ENCODE measurements at regions not wholly inside any gene's neighbourhood (a gene's known extent, or its start where the extent isn't known, plus 50 kb on each side); places are given as distances from the start of the nearest gene placed in this dataset.

GRCh38 chr11:15690320-15690719 is 575.6 kb downstream of the INSC start:
- Histone ChIP-seq H3K4me1 (ENCODE audit: insufficient read depth, low read length, poor library complexity, severe bottlenecking) (no peaks in the 10 kb centered on the region), H3K27ac (ENCODE audit: low read depth, low read length, poor library complexity, severe bottlenecking) (no peak overlapping the region), H3K36me3 (ENCODE audit: insufficient read depth, low read length, poor library complexity, severe bottlenecking) (no peaks in the 10 kb centered on the region), H3K4me3 (ENCODE audit: low read depth, low read length, poor library complexity, severe bottlenecking) (no peak overlapping the region), H3K9me3 (ENCODE audit: low read depth, low read length, poor library complexity, severe bottlenecking) (no peaks in the 10 kb centered on the region), H3K27me3 (replicated peaks; ENCODE audit: insufficient read depth, low read depth, low read length, poor library complexity) (no peaks in the 10 kb centered on the region)
- TF ChIP-seq CTCF (conservative IDR thresholded peaks at IDR 0.05; ENCODE audit: low read depth, low read length) (no peak), EZH2 (IDR thresholded peaks at IDR 0.05; ENCODE audit: borderline replicate concordance, low read depth, low read length, poor library complexity, severe bottlenecking) (no peak)
- intact Hi-C loops (cut with micrococcal nuclease; ENCODE audit: unreplicated experiment), result no loop called here
- CTCF ChIA-PET, result no interaction called here
- BruUV-seq (replicated peaks), result no TSS peak
- no peak for DNase-seq (ENCODE audit: low spot score)
- POLR2A ChIA-PET (ENCODE audit: low non-redundant PET), result no interaction called here

- CTCF ChIA-PET, result no interaction called here
- TF ChIP-seq CTCF (conservative IDR thresholded peaks at IDR 0.05; ENCODE audit: low read depth, low read length), result no peak
- TF ChIP-seq EZH2 (IDR thresholded peaks at IDR 0.05; ENCODE audit: borderline replicate concordance, low read depth, low read length, poor library complexity, severe bottlenecking), result no peak
Observed at GRCh38 chr11:15692739-15693138, 578.0 kb downstream of the INSC start.

GRCh38 chr11:15695096-15695721 is 580.5 kb downstream of the INSC start:
- H3K27ac ChIP-seq (ENCODE audit: low read depth, low read length, poor library complexity, severe bottlenecking), result no peak overlapping the region
- DNase-seq (ENCODE audit: low spot score), result no peak
- intact Hi-C loops (cut with micrococcal nuclease; ENCODE audit: unreplicated experiment), result no loop called here
- H3K36me3 ChIP-seq (ENCODE audit: insufficient read depth, low read length, poor library complexity, severe bottlenecking), result no peaks in the 10 kb centered on the region
- ChIA-PET CTCF (no interaction called here), POLR2A (ENCODE audit: low non-redundant PET) (no interaction called here)
- no peaks in the 10 kb centered on the region for H3K27me3 ChIP-seq (replicated peaks; ENCODE audit: insufficient read depth, low read depth, low read length, poor library complexity)
- no peaks in the 10 kb centered on the region for H3K9me3 ChIP-seq (ENCODE audit: low read depth, low read length, poor library complexity, severe bottlenecking)
- no peaks in the 10 kb centered on the region for H3K4me1 ChIP-seq (ENCODE audit: insufficient read depth, low read length, poor library complexity, severe bottlenecking)
- BruUV-seq (replicated peaks), result no TSS peak
- H3K4me3 ChIP-seq (ENCODE audit: low read depth, low read length, poor library complexity, severe bottlenecking), result no peak overlapping the region
- no peak for TF ChIP-seq CTCF (conservative IDR thresholded peaks at IDR 0.05; ENCODE audit: low read depth, low read length)
- TF ChIP-seq EZH2 (IDR thresholded peaks at IDR 0.05; ENCODE audit: borderline replicate concordance, low read depth, low read length, poor library complexity, severe bottlenecking), result no peak

More at GRCh38 chr11:15692739-15693138, 578.0 kb downstream of the INSC start:
- POLR2A ChIA-PET (ENCODE audit: low non-redundant PET), result no interaction called here
- H3K27me3 ChIP-seq (replicated peaks; ENCODE audit: insufficient read depth, low read depth, low read length, poor library complexity), result no peaks in the 10 kb centered on the region
- intact Hi-C loops (cut with micrococcal nuclease; ENCODE audit: unreplicated experiment), result no loop called here
- H3K36me3 ChIP-seq (ENCODE audit: insufficient read depth, low read length, poor library complexity, severe bottlenecking), result no peaks in the 10 kb centered on the region
- no peak overlapping the region for H3K27ac ChIP-seq (ENCODE audit: low read depth, low read length, poor library complexity, severe bottlenecking)
- DNase-seq (ENCODE audit: low spot score), result no peak
- H3K9me3 ChIP-seq (ENCODE audit: low read depth, low read length, poor library complexity, severe bottlenecking), result no peaks in the 10 kb centered on the region
- BruUV-seq (replicated peaks), result no TSS peak
- no peaks in the 10 kb centered on the region for H3K4me1 ChIP-seq (ENCODE audit: insufficient read depth, low read length, poor library complexity, severe bottlenecking)
- H3K4me3 ChIP-seq (ENCODE audit: low read depth, low read length, poor library complexity, severe bottlenecking), result no peak overlapping the region
